HEK293 (cell line): ENCODE measurements at regions not wholly inside any gene's neighbourhood (a gene's known extent, or its start where the extent isn't known, plus 50 kb on each side); places are given as distances from the start of the nearest gene placed in this dataset.

ENCODE experiments used
- MYNN ChIP-seq: fragments of 450-650 bp; formaldehyde crosslinking; IDR thresholded peaks from 2 replicates; pipeline ENCODE4 v1.5.1; 2016; ENCODE audit warnings: missing biosample characterization, missing genetic modification characterization, borderline replicate concordance
- PRDM4 ChIP-seq: fragments of 450-650 bp; formaldehyde crosslinking; IDR thresholded peaks from 2 replicates; pipeline ENCODE4 v1.5.1; 2017; ENCODE audit warnings: missing biosample characterization, missing genetic modification characterization
- SP2 ChIP-seq: fragments of 450-650 bp; formaldehyde crosslinking; IDR thresholded peaks from 2 replicates; pipeline ENCODE4 v1.5.1; 2016; ENCODE audit warnings: missing biosample characterization, missing genetic modification characterization
- ZFHX2 ChIP-seq: fragments of 450-650 bp; formaldehyde crosslinking; conservative IDR thresholded peaks from 2 replicates; pipeline ENCODE4 v1.5.1; 2016; ENCODE audit warnings: missing biosample characterization, missing genetic modification characterization
- ZIC2 ChIP-seq: fragments of 450-650 bp; formaldehyde crosslinking; IDR thresholded peaks from 2 replicates; pipeline ENCODE4 v1.5.1; 2016; ENCODE audit warnings: missing biosample characterization, missing genetic modification characterization
- ZNF121 ChIP-seq: fragments of 450-650 bp; formaldehyde crosslinking; IDR thresholded peaks from 2 replicates; pipeline ENCODE4 v1.5.1; 2016; ENCODE audit warnings: missing biosample characterization, missing genetic modification characterization
- ZNF132 ChIP-seq: fragments of 450-650 bp; formaldehyde crosslinking; IDR thresholded peaks from 2 replicates; pipeline ENCODE4 v1.5.1; 2017; ENCODE audit warnings: missing biosample characterization, missing genetic modification characterization, borderline replicate concordance
- ZNF19 ChIP-seq: fragments of 450-650 bp; formaldehyde crosslinking; IDR thresholded peaks from 2 replicates; pipeline ENCODE4; 2016; ENCODE audit warnings: missing biosample characterization, missing genetic modification characterization, low read depth
- ZNF202 ChIP-seq: fragments of 450-650 bp; formaldehyde crosslinking; IDR thresholded peaks from 2 replicates; pipeline ENCODE4 v1.5.1; 2016; ENCODE audit warnings: missing biosample characterization, missing genetic modification characterization, borderline replicate concordance
- ZNF335 ChIP-seq: fragments of 450-650 bp; formaldehyde crosslinking; conservative IDR thresholded peaks from 2 replicates; pipeline ENCODE4 v1.5.1; 2016; ENCODE audit warnings: missing biosample characterization, missing genetic modification characterization
- ZNF366 ChIP-seq: fragments of 450-650 bp; formaldehyde crosslinking; conservative IDR thresholded peaks from 2 replicates; pipeline ENCODE4 v1.5.1; 2016; ENCODE audit warnings: missing biosample characterization, missing genetic modification characterization
- ZNF513 ChIP-seq: fragments of 450-650 bp; IDR thresholded peaks from 2 replicates; pipeline ENCODE4 v1.5.1; 2018; ENCODE audit warnings: missing biosample characterization, missing genetic modification characterization
- ZNF530 ChIP-seq: fragments of 450-650 bp; formaldehyde crosslinking; IDR thresholded peaks from 2 replicates; pipeline ENCODE4 v1.5.1; 2016; ENCODE audit warnings: low read depth, missing biosample characterization, missing genetic modification characterization
- ZNF555 ChIP-seq: fragments of 450-650 bp; formaldehyde crosslinking; conservative IDR thresholded peaks from 2 replicates; pipeline ENCODE4 v1.5.1; 2017; ENCODE audit warnings: missing biosample characterization, mild to moderate bottlenecking, missing genetic modification characterization, inconsistent platforms
- ZNF596 ChIP-seq: fragments of 450-650 bp; IDR thresholded peaks from 2 replicates; pipeline ENCODE4 v1.5.0; 2018; ENCODE audit warnings: missing biosample characterization, mild to moderate bottlenecking, missing genetic modification characterization, moderate library complexity
- ZNF621 ChIP-seq: fragments of 450-650 bp; formaldehyde crosslinking; IDR thresholded peaks from 2 replicates; pipeline ENCODE4 v1.5.1; 2017; ENCODE audit warnings: missing biosample characterization, missing genetic modification characterization
- ZNF623 ChIP-seq: fragments of 450-650 bp; formaldehyde crosslinking; IDR thresholded peaks from 2 replicates; pipeline ENCODE4 v1.5.1; 2016; ENCODE audit warnings: missing biosample characterization, missing genetic modification characterization
- ZNF677 ChIP-seq: fragments of 450-650 bp; IDR thresholded peaks from 2 replicates; pipeline ENCODE4 v1.5.0; 2018; ENCODE audit warnings: missing biosample characterization, mild to moderate bottlenecking, missing genetic modification characterization, moderate library complexity
- ZNF791 ChIP-seq: fragments of 450-650 bp; formaldehyde crosslinking; IDR thresholded peaks from 2 replicates; pipeline ENCODE4 v1.5.1; 2016; ENCODE audit warnings: missing biosample characterization, missing genetic modification characterization
- ZNF792 ChIP-seq: fragments of 450-650 bp; formaldehyde crosslinking; IDR thresholded peaks from 2 replicates; pipeline ENCODE4 v1.5.1; 2016; ENCODE audit warnings: missing biosample characterization, missing genetic modification characterization
- ZNF843 ChIP-seq: fragments of 450-650 bp; formaldehyde crosslinking; IDR thresholded peaks from 2 replicates; pipeline ENCODE4 v1.5.1; 2016; ENCODE audit warnings: missing biosample characterization, missing genetic modification characterization
- TF ChIP-seq, protein P1 (sequence below): fragments of 450-650 bp; formaldehyde crosslinking; IDR thresholded peaks from 2 replicates; pipeline ENCODE4 v1.5.1; 2016; ENCODE audit warnings: missing biosample characterization, missing genetic modification characterization
- TF ChIP-seq, protein P2 (sequence below): fragments of 450-650 bp; formaldehyde crosslinking; IDR thresholded peaks from 2 replicates; pipeline ENCODE4 v1.5.1; 2016; ENCODE audit warnings: missing biosample characterization, missing genetic modification characterization
- TF ChIP-seq, protein P3 (sequence below): fragments of 450-650 bp; formaldehyde crosslinking; IDR thresholded peaks from 2 replicates; pipeline ENCODE4 v1.5.1; 2016; ENCODE audit warnings: missing biosample characterization, missing genetic modification characterization
- TF ChIP-seq, protein P4 (sequence below): fragments of 450-650 bp; formaldehyde crosslinking; IDR thresholded peaks from 2 replicates; pipeline ENCODE4 v1.5.1; 2016; ENCODE audit warnings: missing biosample characterization, missing genetic modification characterization
- TF ChIP-seq, protein P5 (sequence below): fragments of 450-650 bp; formaldehyde crosslinking; IDR thresholded peaks from 2 replicates; pipeline ENCODE4 v1.5.1; 2016; ENCODE audit warnings: missing biosample characterization, missing genetic modification characterization

DNA sequence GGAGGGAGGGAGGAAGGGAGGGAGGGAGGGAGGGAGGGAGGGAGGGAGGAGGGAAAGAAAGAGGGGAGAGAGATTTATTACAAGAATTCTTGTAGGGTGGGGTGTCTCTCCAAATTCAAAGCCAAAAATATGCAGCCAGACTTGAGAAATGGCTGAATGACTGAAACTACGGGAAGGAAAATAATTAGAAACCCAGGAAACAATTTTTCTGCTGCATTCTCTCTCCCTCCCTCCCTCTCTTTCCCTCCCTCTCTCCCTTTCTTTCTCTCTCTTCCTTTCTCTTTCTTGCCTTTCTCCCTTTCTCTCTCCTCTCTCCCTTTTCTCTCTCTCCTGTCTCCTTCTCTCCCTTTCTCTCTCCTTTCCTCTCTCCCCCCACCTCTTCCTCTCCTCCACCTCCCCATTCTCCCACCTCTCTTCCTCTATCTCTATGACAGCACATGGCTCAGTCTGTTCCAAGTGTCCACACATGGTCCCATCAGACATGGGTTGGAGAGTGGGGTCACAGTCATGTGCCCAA, 218.7 kb downstream of the C1D start (continued):
- TF ChIP-seq, protein P1, sequence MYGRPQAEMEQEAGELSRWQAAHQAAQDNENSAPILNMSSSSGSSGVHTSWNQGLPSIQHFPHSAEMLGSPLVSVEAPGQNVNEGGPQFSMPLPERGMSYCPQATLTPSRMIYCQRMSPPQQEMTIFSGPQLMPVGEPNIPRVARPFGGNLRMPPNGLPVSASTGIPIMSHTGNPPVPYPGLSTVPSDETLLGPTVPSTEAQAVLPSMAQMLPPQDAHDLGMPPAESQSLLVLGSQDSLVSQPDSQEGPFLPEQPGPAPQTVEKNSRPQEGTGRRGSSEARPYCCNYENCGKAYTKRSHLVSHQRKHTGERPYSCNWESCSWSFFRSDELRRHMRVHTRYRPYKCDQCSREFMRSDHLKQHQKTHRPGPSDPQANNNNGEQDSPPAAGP (tag by site-specific recombination) = no peak
- TF ChIP-seq, protein P2, sequence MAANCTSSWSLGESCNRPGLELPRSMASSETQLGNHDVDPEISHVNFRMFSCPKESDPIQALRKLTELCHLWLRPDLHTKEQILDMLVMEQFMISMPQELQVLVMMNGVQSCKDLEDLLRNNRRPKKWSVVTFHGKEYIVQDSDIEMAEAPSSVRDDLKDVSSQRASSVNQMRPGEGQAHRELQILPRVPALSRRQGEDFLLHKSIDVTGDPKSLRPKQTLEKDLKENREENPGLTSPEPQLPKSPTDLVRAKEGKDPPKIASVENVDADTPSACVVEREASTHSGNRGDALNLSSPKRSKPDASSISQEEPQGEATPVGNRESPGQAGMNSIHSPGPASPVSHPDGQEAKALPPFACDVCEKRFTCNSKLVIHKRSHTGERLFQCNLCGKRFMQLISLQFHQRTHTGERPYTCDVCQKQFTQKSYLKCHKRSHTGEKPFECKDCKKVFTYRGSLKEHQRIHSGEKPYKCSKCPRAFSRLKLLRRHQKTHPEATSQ = no peak
- no peak for TF ChIP-seq ZNF530 (tag by site-specific recombination)
- TF ChIP-seq ZNF555 = no peak
- no peak for TF ChIP-seq ZNF792 (tag by site-specific recombination)
- TF ChIP-seq ZNF202 (tag by site-specific recombination) = no peak
- TF ChIP-seq MYNN (tag by site-specific recombination) = no peak
- TF ChIP-seq ZNF335 (tag by site-specific recombination) = no peak
- TF ChIP-seq ZNF19 = no peak
- TF ChIP-seq ZIC2 (tag by site-specific recombination) = no peak
- TF ChIP-seq ZNF677 (tag by site-specific recombination) = no peak
- TF ChIP-seq ZNF132 (tag by site-specific recombination) = no peak
- TF ChIP-seq ZFHX2 = no peak
- no peak for TF ChIP-seq ZNF121 (tag by site-specific recombination)
- TF ChIP-seq ZNF596 = peak; percentile 81
- TF ChIP-seq SP2 (tag by site-specific recombination) = no peak
- no peak for TF ChIP-seq ZNF623 (tag by site-specific recombination)
- TF ChIP-seq, protein P3, sequence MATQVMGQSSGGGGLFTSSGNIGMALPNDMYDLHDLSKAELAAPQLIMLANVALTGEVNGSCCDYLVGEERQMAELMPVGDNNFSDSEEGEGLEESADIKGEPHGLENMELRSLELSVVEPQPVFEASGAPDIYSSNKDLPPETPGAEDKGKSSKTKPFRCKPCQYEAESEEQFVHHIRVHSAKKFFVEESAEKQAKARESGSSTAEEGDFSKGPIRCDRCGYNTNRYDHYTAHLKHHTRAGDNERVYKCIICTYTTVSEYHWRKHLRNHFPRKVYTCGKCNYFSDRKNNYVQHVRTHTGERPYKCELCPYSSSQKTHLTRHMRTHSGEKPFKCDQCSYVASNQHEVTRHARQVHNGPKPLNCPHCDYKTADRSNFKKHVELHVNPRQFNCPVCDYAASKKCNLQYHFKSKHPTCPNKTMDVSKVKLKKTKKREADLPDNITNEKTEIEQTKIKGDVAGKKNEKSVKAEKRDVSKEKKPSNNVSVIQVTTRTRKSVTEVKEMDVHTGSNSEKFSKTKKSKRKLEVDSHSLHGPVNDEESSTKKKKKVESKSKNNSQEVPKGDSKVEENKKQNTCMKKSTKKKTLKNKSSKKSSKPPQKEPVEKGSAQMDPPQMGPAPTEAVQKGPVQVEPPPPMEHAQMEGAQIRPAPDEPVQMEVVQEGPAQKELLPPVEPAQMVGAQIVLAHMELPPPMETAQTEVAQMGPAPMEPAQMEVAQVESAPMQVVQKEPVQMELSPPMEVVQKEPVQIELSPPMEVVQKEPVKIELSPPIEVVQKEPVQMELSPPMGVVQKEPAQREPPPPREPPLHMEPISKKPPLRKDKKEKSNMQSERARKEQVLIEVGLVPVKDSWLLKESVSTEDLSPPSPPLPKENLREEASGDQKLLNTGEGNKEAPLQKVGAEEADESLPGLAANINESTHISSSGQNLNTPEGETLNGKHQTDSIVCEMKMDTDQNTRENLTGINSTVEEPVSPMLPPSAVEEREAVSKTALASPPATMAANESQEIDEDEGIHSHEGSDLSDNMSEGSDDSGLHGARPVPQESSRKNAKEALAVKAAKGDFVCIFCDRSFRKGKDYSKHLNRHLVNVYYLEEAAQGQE (tag by site-specific recombination) = no peak
- TF ChIP-seq PRDM4 (tag by site-specific recombination) = no peak
- TF ChIP-seq ZNF621 (tag by site-specific recombination) = no peak
- TF ChIP-seq, protein P4, sequence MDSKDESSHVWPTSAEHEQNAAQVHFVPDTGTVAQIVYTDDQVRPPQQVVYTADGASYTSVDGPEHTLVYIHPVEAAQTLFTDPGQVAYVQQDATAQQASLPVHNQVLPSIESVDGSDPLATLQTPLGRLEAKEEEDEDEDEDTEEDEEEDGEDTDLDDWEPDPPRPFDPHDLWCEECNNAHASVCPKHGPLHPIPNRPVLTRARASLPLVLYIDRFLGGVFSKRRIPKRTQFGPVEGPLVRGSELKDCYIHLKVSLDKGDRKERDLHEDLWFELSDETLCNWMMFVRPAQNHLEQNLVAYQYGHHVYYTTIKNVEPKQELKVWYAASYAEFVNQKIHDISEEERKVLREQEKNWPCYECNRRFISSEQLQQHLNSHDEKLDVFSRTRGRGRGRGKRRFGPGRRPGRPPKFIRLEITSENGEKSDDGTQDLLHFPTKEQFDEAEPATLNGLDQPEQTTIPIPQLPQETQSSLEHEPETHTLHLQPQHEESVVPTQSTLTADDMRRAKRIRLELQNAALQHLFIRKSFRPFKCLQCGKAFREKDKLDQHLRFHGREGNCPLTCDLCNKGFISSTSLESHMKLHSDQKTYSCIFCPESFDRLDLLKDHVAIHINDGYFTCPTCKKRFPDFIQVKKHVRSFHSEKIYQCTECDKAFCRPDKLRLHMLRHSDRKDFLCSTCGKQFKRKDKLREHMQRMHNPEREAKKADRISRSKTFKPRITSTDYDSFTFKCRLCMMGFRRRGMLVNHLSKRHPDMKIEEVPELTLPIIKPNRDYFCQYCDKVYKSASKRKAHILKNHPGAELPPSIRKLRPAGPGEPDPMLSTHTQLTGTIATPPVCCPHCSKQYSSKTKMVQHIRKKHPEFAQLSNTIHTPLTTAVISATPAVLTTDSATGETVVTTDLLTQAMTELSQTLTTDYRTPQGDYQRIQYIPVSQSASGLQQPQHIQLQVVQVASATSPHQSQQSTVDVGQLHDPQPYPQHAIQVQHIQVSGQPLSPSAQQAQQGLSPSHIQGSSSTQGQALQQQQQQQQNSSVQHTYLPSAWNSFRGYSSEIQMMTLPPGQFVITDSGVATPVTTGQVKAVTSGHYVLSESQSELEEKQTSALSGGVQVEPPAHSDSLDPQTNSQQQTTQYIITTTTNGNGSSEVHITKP (tag by site-specific recombination) = peak; percentile 15; the same call in 1 of the 2 replicates
- 0 out of 2 replicates have a peak, but pooled peaks have one; percentile 16 for TF ChIP-seq ZNF791 (tag by site-specific recombination)
- TF ChIP-seq, protein P5, sequence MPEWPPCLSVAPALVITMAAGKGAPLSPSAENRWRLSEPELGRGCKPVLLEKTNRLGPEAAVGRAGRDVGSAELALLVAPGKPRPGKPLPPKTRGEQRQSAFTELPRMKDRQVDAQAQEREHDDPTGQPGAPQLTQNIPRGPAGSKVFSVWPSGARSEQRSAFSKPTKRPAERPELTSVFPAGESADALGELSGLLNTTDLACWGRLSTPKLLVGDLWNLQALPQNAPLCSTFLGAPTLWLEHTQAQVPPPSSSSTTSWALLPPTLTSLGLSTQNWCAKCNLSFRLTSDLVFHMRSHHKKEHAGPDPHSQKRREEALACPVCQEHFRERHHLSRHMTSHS (tag by site-specific recombination) = no peak
- no peak for TF ChIP-seq ZNF843 (tag by site-specific recombination)
- peak; percentile 51; the same call in 1 of the 2 replicates for TF ChIP-seq ZNF366 (tag by site-specific recombination)
- TF ChIP-seq ZNF513 (tag by site-specific recombination) = no peak
